OCI-LY3 (cell line): ENCODE measurements at regions not wholly inside any gene's neighbourhood (a gene's known extent, or its start where the extent isn't known, plus 50 kb on each side); places are given as distances from the start of the nearest gene placed in this dataset.

ENCODE experiments used
- CTCF ChIP-seq: fragments of 200-600, 300-600 bp; sonication (generic); IDR thresholded peaks from 2 replicates; pipeline ENCODE4 v1.5.1; 2014; ENCODE audit warnings: antibody characterized with exemption, low read length, low read depth
- EZH2phosphoT487 ChIP-seq: fragments of 200-600 bp; shearing (Covaris generic); IDR thresholded peaks from 2 replicates; pipeline ENCODE4 v1.6.1; 2018; ENCODE audit warnings: antibody characterized with exemption, mixed run types, low read depth

GRCh38 chr6:166877349-166877748, 79.0 kb downstream of the RNASET2 start:
- TF ChIP-seq CTCF = no peak
- TF ChIP-seq EZH2phosphoT487 = no peak
